Trophoblast cell (in vitro differentiated cells and primary cell): ENCODE measurements at regions not wholly inside any gene's neighbourhood (a gene's known extent, or its start where the extent isn't known, plus 50 kb on each side); places are given as distances from the start of the nearest gene placed in this dataset.

ENCODE experiments used
- DNase-seq, 2 donors: peaks; one replicate each; pipeline ENCODE4 v3.0.0-alpha.2; 2016
- H2AFZ ChIP-seq: 2 replicates; pipeline ENCODE4 v1.6.1; 2013; ENCODE audit warnings: low read length, moderate library complexity, mild to moderate bottlenecking; ENCODE audit not compliant: insufficient read depth, poor library complexity
- H2AK5ac ChIP-seq: 2 replicates; pipeline ENCODE4 v1.6.1; 2013; ENCODE audit warnings: mild to moderate bottlenecking, low read length
- H2BK120ac ChIP-seq: 2 replicates; pipeline ENCODE4 v1.6.1; 2013; ENCODE audit warnings: low read length, mild to moderate bottlenecking, moderate library complexity; ENCODE audit not compliant: insufficient read depth, poor library complexity
- H2BK12ac ChIP-seq: 2 replicates; pipeline ENCODE4 v1.6.1; 2013; ENCODE audit warnings: mild to moderate bottlenecking, low read length, moderate library complexity
- H2BK5ac ChIP-seq: 2 replicates; pipeline ENCODE4 v1.6.1; 2013; ENCODE audit warnings: low read length, low read depth, moderate library complexity, mild to moderate bottlenecking; ENCODE audit not compliant: poor library complexity
- H3K14ac ChIP-seq: 2 replicates; pipeline ENCODE4 v1.6.1; 2013; ENCODE audit warnings: mild to moderate bottlenecking, low read length
- H3K18ac ChIP-seq: 2 replicates; pipeline ENCODE4 v1.6.1; 2013; ENCODE audit warnings: mild to moderate bottlenecking, low read length
- H3K23ac ChIP-seq: 2 replicates; pipeline ENCODE4 v1.6.1; 2013; ENCODE audit warnings: low read length
- H3K27ac ChIP-seq: 2 replicates; pipeline ENCODE4 v1.5.1; 2013; ENCODE audit warnings: low read depth, mild to moderate bottlenecking, inconsistent platforms, low read length, moderate library complexity
- H3K27me3 ChIP-seq: 2 replicates; pipeline ENCODE4 v1.6.1; 2013; ENCODE audit warnings: inconsistent platforms, mild to moderate bottlenecking, low read length, moderate library complexity; ENCODE audit not compliant: insufficient read depth
- H3K36me3 ChIP-seq, 2 experiments: 1 replicate in 1 of 2; 2 replicates in 1 of 2; pipeline ENCODE4 v1.6.1; 2013; ENCODE audit warnings: low read length in 2 of 2, mild to moderate bottlenecking in 2 of 2, moderate library complexity in 1 of 2; ENCODE audit not compliant: insufficient read depth in 2 of 2, control insufficient read depth in 1 of 2
- H3K4ac ChIP-seq: 2 replicates; pipeline ENCODE4 v1.6.1; 2013; ENCODE audit warnings: low read depth, mild to moderate bottlenecking, low read length, moderate library complexity
- H3K4me1 ChIP-seq, 2 experiments: 1 replicate in 1 of 2; 2 replicates in 1 of 2; pipeline ENCODE4 v1.6.1; 2013; ENCODE audit warnings: low read length in 2 of 2, mild to moderate bottlenecking in 2 of 2, moderate library complexity in 1 of 2; ENCODE audit not compliant: insufficient read depth in 2 of 2, control insufficient read depth in 1 of 2
- H3K4me2 ChIP-seq: 2 replicates; pipeline ENCODE4 v1.6.1; 2013; ENCODE audit warnings: inconsistent platforms, mild to moderate bottlenecking, low read length, moderate library complexity
- H3K4me3 ChIP-seq: 2 replicates; pipeline ENCODE4 v1.5.1; 2013; ENCODE audit warnings: mild to moderate bottlenecking, low read depth, low read length, inconsistent platforms
- H3K79me1 ChIP-seq: one replicate; pipeline ENCODE4 v1.6.1; 2013; ENCODE audit warnings: low read length
- H3K79me2 ChIP-seq: 2 replicates; pipeline ENCODE4 v1.6.1; 2013; ENCODE audit warnings: low read length, mild to moderate bottlenecking; ENCODE audit not compliant: control insufficient read depth, insufficient read depth, poor library complexity
- H3K9ac ChIP-seq: 2 replicates; pipeline ENCODE4 v1.6.1; 2013; ENCODE audit warnings: mild to moderate bottlenecking, low read length
- H3K9me3 ChIP-seq: 2 replicates; pipeline ENCODE4 v1.6.1; 2013; ENCODE audit warnings: low read depth, mild to moderate bottlenecking, control low read depth, inconsistent platforms, low read length; ENCODE audit not compliant: insufficient read depth
- H4K12ac ChIP-seq: 2 replicates; pipeline ENCODE4 v1.6.1; 2013; ENCODE audit warnings: low read depth, mild to moderate bottlenecking, low read length, moderate library complexity
- H4K8ac ChIP-seq: 2 replicates; pipeline ENCODE4 v1.6.1; 2013; ENCODE audit warnings: low read depth, mild to moderate bottlenecking, low read length, moderate library complexity
- H4K91ac ChIP-seq: one replicate; pipeline ENCODE4 v1.6.1; 2013; ENCODE audit warnings: low read depth, mild to moderate bottlenecking, low read length, moderate library complexity
- WGBS: extraction: QIAGEN DNeasy Blood & Tissue Kit; methylation state at CpG from one replicate; pipeline ENCODE4 v1.1.7; 2013; ENCODE audit warnings: missing lambda C conversion rate; ENCODE audit not compliant: insufficient read length, insufficient coverage; ENCODE audit errors: extremely low coverage; 5-methylcytosine and 5-hydroxymethylcytosine counted together

GRCh38 chr4:138903185-138903584 lies 112.4 kb upstream of the NOCT start:
- Histone ChIP-seq H3K14ac (no peak overlapping the region), H4K12ac (no peak overlapping the region), H3K4me1 (peaks cover under 1% of the 10 kb centered on the region in 2 experiments), H4K91ac (no peak overlapping the region), H2BK5ac (no peak overlapping the region), H2AK5ac (no peak overlapping the region), H3K23ac (no peak overlapping the region), H3K18ac (no peak overlapping the region), H4K8ac (no peak overlapping the region), H3K36me3 (no peaks in the 10 kb centered on the region), H2BK12ac (no peak overlapping the region), H3K9ac (no peak overlapping the region), H3K79me1 (no peaks in the 10 kb centered on the region), H3K27me3 (no peaks in the 10 kb centered on the region), H3K79me2 (no peaks in the 10 kb centered on the region), H2AFZ (no peak overlapping the region), H3K27ac (no peak overlapping the region), H3K4me3 (no peak overlapping the region), H2BK120ac (no peak overlapping the region), H3K9me3 (peaks cover 1% of the 10 kb centered on the region), H3K4ac (no peak overlapping the region), H3K4me2 (no peak overlapping the region)
- no CpG with 5 or more reads among the region's 3 CpGs for WGBS
- no peak for DNase-seq

GRCh38 chr4:138902705-138903104 lies 112.9 kb upstream of the NOCT start:
- Histone ChIP-seq H3K36me3 (no peaks in the 10 kb centered on the region), H2BK5ac (no peak overlapping the region), H3K23ac (no peak overlapping the region), H3K14ac (no peak overlapping the region), H3K18ac (no peak overlapping the region), H4K91ac (no peak overlapping the region), H3K9me3 (peaks cover 1% of the 10 kb centered on the region), H4K12ac (no peak overlapping the region), H3K4me3 (no peak overlapping the region), H3K79me2 (no peaks in the 10 kb centered on the region), H3K27me3 (no peaks in the 10 kb centered on the region), H2AK5ac (no peak overlapping the region), H2BK12ac (no peak overlapping the region), H2BK120ac (no peak overlapping the region), H3K79me1 (no peaks in the 10 kb centered on the region), H3K4me1 (peaks cover 2% of the 10 kb centered on the region in 2 experiments), H3K4me2 (no peak overlapping the region), H4K8ac (no peak overlapping the region), H3K27ac (no peak overlapping the region), H3K4ac (no peak overlapping the region), H2AFZ (no peak overlapping the region), H3K9ac (no peak overlapping the region)
- no peak for DNase-seq
- no CpG with 5 or more reads among the region's 3 CpGs for WGBS

GRCh38 chr4:138901177-138901576 lies 114.4 kb upstream of the NOCT start:
- Histone ChIP-seq H3K4me3 (no peak overlapping the region), H4K91ac (no peak overlapping the region), H2BK5ac (no peak overlapping the region), H3K18ac (no peak overlapping the region), H2AFZ (no peak overlapping the region), H3K4me1 (peaks cover 2% of the 10 kb centered on the region in 2 experiments), H2AK5ac (no peak overlapping the region), H2BK120ac (no peak overlapping the region), H2BK12ac (no peak overlapping the region), H3K14ac (no peak overlapping the region), H3K9me3 (peaks cover 1% of the 10 kb centered on the region), H4K8ac (no peak overlapping the region), H3K27ac (no peak overlapping the region), H3K4me2 (no peak overlapping the region), H3K27me3 (no peaks in the 10 kb centered on the region), H3K9ac (no peak overlapping the region), H3K79me2 (no peaks in the 10 kb centered on the region), H3K4ac (no peak overlapping the region), H4K12ac (no peak overlapping the region), H3K79me1 (no peaks in the 10 kb centered on the region), H3K36me3 (no peaks in the 10 kb centered on the region), H3K23ac (no peak overlapping the region)
- no peak for DNase-seq
- no CpG with 5 or more reads among the region's 4 CpGs for WGBS

- Histone ChIP-seq H3K4ac (no peak overlapping the region), H3K4me3 (peak overlapping the region; percentile 13), H4K12ac (no peak overlapping the region), H3K14ac (no peak overlapping the region), H2AFZ (no peak overlapping the region), H3K9ac (peak overlapping the region; percentile 72), H3K9me3 (peaks cover 1% of the 10 kb centered on the region), H2BK12ac (no peak overlapping the region), H2AK5ac (no peak overlapping the region), H3K4me2 (no peak overlapping the region), H3K79me1 (no peaks in the 10 kb centered on the region), H3K79me2 (no peaks in the 10 kb centered on the region), H3K4me1 (peaks cover 2% of the 10 kb centered on the region in 2 experiments), H4K8ac (no peak overlapping the region), H3K27ac (no peak overlapping the region), H3K23ac (peak overlapping the region; percentile 50), H3K18ac (no peak overlapping the region), H3K36me3 (no peaks in the 10 kb centered on the region), H3K27me3 (no peaks in the 10 kb centered on the region), H2BK120ac (no peak overlapping the region), H2BK5ac (no peak overlapping the region), H4K91ac (no peak overlapping the region)
- no peak for DNase-seq
- WGBS, result no CpG with 5 or more reads among the region's 3 CpGs
These were observed 115.6 kb upstream of the NOCT start for GRCh38 chr4:138899999-138900398.
